GM20431 (cell line): ENCODE measurements at regions not wholly inside any gene's neighbourhood (a gene's known extent, or its start where the extent isn't known, plus 50 kb on each side); places are given as distances from the start of the nearest gene placed in this dataset.

Experiments
- in situ Hi-C: fragments of 300-500 bp; cut with MseI, MboI; formaldehyde crosslinking; loops from one replicate; pipeline ENCODE4 v1.15.0; 2020; ENCODE audit warnings: low sequenced_read_pairs; ENCODE audit not compliant: unreplicated experiment

- in situ Hi-C loops = no loop called here
Observed at GRCh38 chr3:170636400-170636973, 50.6 kb upstream of the SLC7A14 start.
